ENCODE measurements at regions not wholly inside any gene's neighbourhood (a gene's known extent, or its start where the extent isn't known, plus 50 kb on each side); places are given as distances from the start of the nearest gene placed in this dataset.

- H3K27me3 ChIP-seq (replicated peaks; ENCODE audit: insufficient read depth): no peaks in the 10 kb centered on the region
- no peak overlapping the region for H3K27ac ChIP-seq
- H3K9me3 ChIP-seq: no peaks in the 10 kb centered on the region
- H3K4me3 ChIP-seq: no peak overlapping the region
- ATAC-seq (ENCODE audit: insufficient number of reproducible peaks, low FRiP score, low read depth) (no peak), DNase-seq (ENCODE audit: low spot score) (no peak)
- no peaks in the 10 kb centered on the region for H3K4me1 ChIP-seq (ENCODE audit: control insufficient read depth in 1 of 2, low read depth in 2 of 2)
- TF ChIP-seq CTCF (IDR thresholded peaks at IDR 0.05): no peak
- no peaks in the 10 kb centered on the region for H3K36me3 ChIP-seq
These were observed 109.8 kb upstream of the MSX2 start for GRCh38 chr5:174614500-174615135.

- H3K4me1 ChIP-seq (ENCODE audit: control insufficient read depth in 1 of 2, low read depth in 2 of 2): no peaks in the 10 kb centered on the region
- DNase-seq (ENCODE audit: low spot score): no peak
- no peaks in the 10 kb centered on the region for H3K36me3 ChIP-seq
- TF ChIP-seq CTCF (IDR thresholded peaks at IDR 0.05): no peak
- ATAC-seq (ENCODE audit: insufficient number of reproducible peaks, low FRiP score, low read depth): no peak
- no peaks in the 10 kb centered on the region for H3K9me3 ChIP-seq
- H3K4me3 ChIP-seq: no peak overlapping the region
- H3K27ac ChIP-seq: no peak overlapping the region
- H3K27me3 ChIP-seq (replicated peaks; ENCODE audit: insufficient read depth): no peaks in the 10 kb centered on the region
These were observed 108.3 kb upstream of the MSX2 start for GRCh38 chr5:174616036-174616435.

- H3K27me3 ChIP-seq (replicated peaks; ENCODE audit: insufficient read depth): no peaks in the 10 kb centered on the region
- no peaks in the 10 kb centered on the region for H3K4me1 ChIP-seq (ENCODE audit: control insufficient read depth in 1 of 2, low read depth in 2 of 2)
- H3K27ac ChIP-seq: no peak overlapping the region
- no peak overlapping the region for H3K4me3 ChIP-seq
- ATAC-seq (ENCODE audit: insufficient number of reproducible peaks, low FRiP score, low read depth): no peak
- TF ChIP-seq CTCF (IDR thresholded peaks at IDR 0.05): no peak
- H3K36me3 ChIP-seq: no peaks in the 10 kb centered on the region
- no peaks in the 10 kb centered on the region for H3K9me3 ChIP-seq
- DNase-seq (ENCODE audit: low spot score): no peak
These were observed 107.1 kb upstream of the MSX2 start for GRCh38 chr5:174617285-174617684.

- no peak for DNase-seq (ENCODE audit: low spot score)
- H3K27me3 ChIP-seq (replicated peaks; ENCODE audit: insufficient read depth): no peaks in the 10 kb centered on the region
- no peak for TF ChIP-seq CTCF (IDR thresholded peaks at IDR 0.05)
These were observed 106.5 kb upstream of the MSX2 start for GRCh38 chr5:174617910-174618309.

GRCh38 chr5:174618589-174618988 lies 105.8 kb upstream of the MSX2 start:
- H3K36me3 ChIP-seq: no peaks in the 10 kb centered on the region
- no peak overlapping the region for H3K4me3 ChIP-seq
- H3K9me3 ChIP-seq: no peaks in the 10 kb centered on the region
- H3K27me3 ChIP-seq (replicated peaks; ENCODE audit: insufficient read depth): no peaks in the 10 kb centered on the region
- DNase-seq (ENCODE audit: low spot score) (no peak), ATAC-seq (ENCODE audit: insufficient number of reproducible peaks, low FRiP score, low read depth) (no peak)
- TF ChIP-seq CTCF (IDR thresholded peaks at IDR 0.05): no peak
- H3K4me1 ChIP-seq (ENCODE audit: control insufficient read depth in 1 of 2, low read depth in 2 of 2): no peaks in the 10 kb centered on the region
- no peak overlapping the region for H3K27ac ChIP-seq

More at GRCh38 chr5:174617910-174618309, 106.5 kb upstream of the MSX2 start:
- H3K4me3 ChIP-seq: no peak overlapping the region
- H3K4me1 ChIP-seq (ENCODE audit: control insufficient read depth in 1 of 2, low read depth in 2 of 2): no peaks in the 10 kb centered on the region
- no peaks in the 10 kb centered on the region for H3K36me3 ChIP-seq
- H3K9me3 ChIP-seq: no peaks in the 10 kb centered on the region
- no peak for ATAC-seq (ENCODE audit: insufficient number of reproducible peaks, low FRiP score, low read depth)
- H3K27ac ChIP-seq: no peak overlapping the region

Measured in thoracic aorta (tissue), 2 donors.